Gastrocnemius medialis (tissue), 4 donors: ENCODE measurements at regions not wholly inside any gene's neighbourhood (a gene's known extent, or its start where the extent isn't known, plus 50 kb on each side); places are given as distances from the start of the nearest gene placed in this dataset.

Experiments
- ATAC-seq, 2 donors: fragments of 150-250 bp; one replicate each; pipeline ENCODE4 v1.9.1; 2016
- DNase-seq, 2 donors: peaks; one replicate each; pipeline ENCODE4 v3.0.0-alpha.2; 2019
- H3K27ac ChIP-seq, 4 donors: fragments of 200-600 bp; sonication (generic); 1 replicate in 1 of 4; 2 replicates in 3 of 4; pipeline ENCODE4 v1.5.1; 2016 to 2018; ENCODE audit warnings: mild to moderate bottlenecking in 2 of 4, moderate library complexity in 1 of 4
- H3K27me3 ChIP-seq, 3 donors: fragments of 200-600 bp; sonication (generic) in 2 of 3; 1 replicate in 1 of 3; 2 replicates in 2 of 3; pipeline versions ENCODE4 v1.5.1 to v1.6.0; 2016 to 2019; ENCODE audit warnings: mild to moderate bottlenecking in 1 of 3, moderate library complexity in 1 of 3
- H3K36me3 ChIP-seq, 2 donors: fragments of 200-600 bp; sonication (generic) in 1 of 2; one replicate each; pipeline ENCODE4 v1.5.1; 2017 to 2018
- H3K4me1 ChIP-seq, 2 donors: fragments of 200-600 bp; sonication (generic) in 1 of 2; one replicate each; pipeline ENCODE4 v1.5.1; 2016 to 2017; ENCODE audit warnings: mild to moderate bottlenecking in 2 of 2
- H3K4me3 ChIP-seq, 4 donors: fragments of 200-600 bp; sonication (generic) in 3 of 4; 1 replicate in 1 of 4; 2 replicates in 3 of 4; pipeline ENCODE4 v1.5.1; 2016 to 2019; ENCODE audit warnings: mild to moderate bottlenecking in 2 of 4
- H3K9me3 ChIP-seq, 3 donors: fragments of 200-600 bp; sonication (generic) in 2 of 3; 1 replicate in 1 of 3; 2 replicates in 2 of 3; pipeline ENCODE4 v1.5.1; 2016 to 2019
- CTCF ChIP-seq, 5 experiments: fragments of 450-650 bp in 3 of 5; fragments of 200-600 bp in 2 of 5; sonication (generic) in 2 of 5; IDR thresholded peaks in 4 of 5; conservative IDR thresholded peaks in 1 of 5; 1 replicate in 4 of 5; 2 replicates in 1 of 5; pipeline ENCODE4 v1.5.1; 2016 to 2019; ENCODE audit warnings: antibody characterized with exemption in 5 of 5, mild to moderate bottlenecking in 3 of 5, moderate library complexity in 3 of 5
- POLR2A ChIP-seq, 2 donors: fragments of 450-650 bp; IDR thresholded peaks; one replicate each; pipeline ENCODE4 v1.6.1; 2017; ENCODE audit warnings: antibody characterized with exemption in 2 of 2, mild to moderate bottlenecking in 2 of 2, moderate library complexity in 2 of 2
- in situ Hi-C, 4 donors: fragments of 200-750 bp; cut with MboI; loops; one replicate each; pipeline versions ENCODE4 v1.15.0 to v1.8.0; 2017; ENCODE audit warnings: low sequenced_read_pairs in 4 of 4
- intact Hi-C: fragments of 100-400 bp; cut with DNase I; formaldehyde crosslinking; loops from one replicate; pipeline ENCODE4 v1.15.1; 2023; ENCODE audit warnings: low total_unique reads

GRCh38 chr16:80084614-80085013 lies 456.2 kb upstream of the DYNLRB2 start:
- no peaks in the 10 kb centered on the region for H3K36me3 ChIP-seq
- peak; percentile 8 to 19 for DNase-seq
- in situ Hi-C loops = no loop called here
- intact Hi-C loops = loop anchor here (10.0 kb wide), 1 partner anchor 1960 kb away; no protein-coding TSS in a partner anchor
- H3K4me1 ChIP-seq = no peaks in the 10 kb centered on the region
- H3K4me3 ChIP-seq = no peak overlapping the region
- H3K9me3 ChIP-seq = no peaks in the 10 kb centered on the region
- peak in 1 of 2 donors; percentile 75 for ATAC-seq
- H3K27ac ChIP-seq = no peak overlapping the region
- no peaks in the 10 kb centered on the region for H3K27me3 ChIP-seq
- no peak for TF ChIP-seq POLR2A (IDR thresholded peaks at IDR 0.05)
- TF ChIP-seq CTCF (IDR thresholded peaks at IDR 0.05 in 4 of 5, conservative IDR thresholded peaks at IDR 0.05 in 1 of 5) = peak in 4 of 5 experiments; percentile 13 to 49 (median 38)

GRCh38 chr16:80084163-80084562 lies 456.6 kb upstream of the DYNLRB2 start:
- intact Hi-C loops = loop anchor here (10.0 kb wide), 1 partner anchor 1959 kb away; no protein-coding TSS in a partner anchor
- DNase-seq (no peak), ATAC-seq (peak; percentile 41 to 52)
- H3K9me3 ChIP-seq = no peaks in the 10 kb centered on the region
- H3K27ac ChIP-seq = no peak overlapping the region
- no peak overlapping the region for H3K4me3 ChIP-seq
- no peak for TF ChIP-seq CTCF (IDR thresholded peaks at IDR 0.05 in 4 of 5, conservative IDR thresholded peaks at IDR 0.05 in 1 of 5)
- TF ChIP-seq POLR2A (IDR thresholded peaks at IDR 0.05) = no peak
- H3K27me3 ChIP-seq = no peaks in the 10 kb centered on the region
- H3K36me3 ChIP-seq = no peaks in the 10 kb centered on the region
- in situ Hi-C loops = no loop called here
- H3K4me1 ChIP-seq = no peaks in the 10 kb centered on the region

GRCh38 chr16:80082906-80083305 lies 457.9 kb upstream of the DYNLRB2 start:
- intact Hi-C loops = loop anchor here (10.0 kb wide), 1 partner anchor 1958 kb away; no protein-coding TSS in a partner anchor
- TF ChIP-seq CTCF (IDR thresholded peaks at IDR 0.05 in 4 of 5, conservative IDR thresholded peaks at IDR 0.05 in 1 of 5) (no peak), POLR2A (IDR thresholded peaks at IDR 0.05) (no peak)
- Histone ChIP-seq H3K4me1 (no peaks in the 10 kb centered on the region), H3K36me3 (no peaks in the 10 kb centered on the region), H3K4me3 (no peak overlapping the region), H3K27me3 (no peaks in the 10 kb centered on the region), H3K27ac (no peak overlapping the region), H3K9me3 (no peaks in the 10 kb centered on the region)
- ATAC-seq (no peak), DNase-seq (no peak)
- in situ Hi-C loops = no loop called here

GRCh38 chr16:80081846-80082245 lies 458.9 kb upstream of the DYNLRB2 start:
- intact Hi-C loops (loop anchor here (10.0 kb wide), 1 partner anchor 1957 kb away; no protein-coding TSS in a partner anchor), in situ Hi-C loops (no loop called here)
- TF ChIP-seq POLR2A (IDR thresholded peaks at IDR 0.05) (no peak), CTCF (IDR thresholded peaks at IDR 0.05 in 4 of 5, conservative IDR thresholded peaks at IDR 0.05 in 1 of 5) (no peak)
- ATAC-seq (no peak), DNase-seq (no peak)
- H3K4me3 ChIP-seq = no peak overlapping the region
- no peaks in the 10 kb centered on the region for H3K9me3 ChIP-seq
- H3K4me1 ChIP-seq = no peaks in the 10 kb centered on the region
- no peak overlapping the region for H3K27ac ChIP-seq
- H3K27me3 ChIP-seq = no peaks in the 10 kb centered on the region
- H3K36me3 ChIP-seq = no peaks in the 10 kb centered on the region
